Upper lobe of right lung (tissue), 1 donor: ENCODE measurements at regions not wholly inside any gene's neighbourhood (a gene's known extent, or its start where the extent isn't known, plus 50 kb on each side); places are given as distances from the start of the nearest gene placed in this dataset.

Experiments used
- ATAC-seq: fragments of 200-7000 bp; cut with Tn5 transposase; one replicate; pipeline ENCODE4 v1.9.1; 2020; ENCODE audit warnings: mild to moderate bottlenecking, moderate library complexity
- DNase-seq: peaks from one replicate; pipeline ENCODE4 v3.0.0-alpha.2; 2020
- H3K27ac ChIP-seq: fragments of 200-600 bp; one replicate; pipeline ENCODE4 v1.8.0; 2022
- H3K27me3 ChIP-seq: fragments of 200-600 bp; one replicate; pipeline ENCODE4 v1.8.0; 2022; ENCODE audit warnings: mild to moderate bottlenecking
- H3K36me3 ChIP-seq: fragments of 200-600 bp; one replicate; pipeline ENCODE4 v1.8.0; 2022
- H3K4me1 ChIP-seq: fragments of 200-600 bp; one replicate; pipeline ENCODE4 v1.8.0; 2022
- H3K4me3 ChIP-seq: fragments of 200-600 bp; one replicate; pipeline ENCODE4 v1.8.0; 2022; ENCODE audit warnings: mild to moderate bottlenecking
- H3K9me3 ChIP-seq: fragments of 200-600 bp; one replicate; pipeline ENCODE4 v1.8.0; 2022
- CTCF ChIP-seq: fragments of 200-600 bp; IDR thresholded peaks from one replicate; pipeline ENCODE4 v1.8.0; 2022; ENCODE audit warnings: antibody characterized with exemption
- intact Hi-C: fragments of 100-400 bp; cut with DNase I; formaldehyde crosslinking; loops from one replicate; pipeline ENCODE4 v1.11.0; 2022
- donor health status: DM: no; HTN: yes; CAD: no; lungs with severe emphysema.

GRCh38 chr2:121907928-121908327 is 152.5 kb downstream of the TSN start:
- Histone ChIP-seq H3K27me3 (no peaks in the 10 kb centered on the region), H3K4me1 (no peaks in the 10 kb centered on the region), H3K4me3 (no peak overlapping the region), H3K27ac (no peak overlapping the region), H3K36me3 (no peaks in the 10 kb centered on the region), H3K9me3 (no peaks in the 10 kb centered on the region)
- TF ChIP-seq CTCF: no peak
- no peak for DNase-seq
- intact Hi-C loops: no loop called here
- no peak for ATAC-seq

GRCh38 chr2:121910139-121910538 is 154.7 kb downstream of the TSN start:
- no peak for TF ChIP-seq CTCF
- no peaks in the 10 kb centered on the region for H3K4me1 ChIP-seq
- H3K27me3 ChIP-seq: no peaks in the 10 kb centered on the region
- DNase-seq (no peak), ATAC-seq (no peak)
- no peaks in the 10 kb centered on the region for H3K9me3 ChIP-seq
- no peak overlapping the region for H3K4me3 ChIP-seq
- intact Hi-C loops: no loop called here
- H3K27ac ChIP-seq: no peak overlapping the region
- no peaks in the 10 kb centered on the region for H3K36me3 ChIP-seq

- Histone ChIP-seq H3K36me3 (no peaks in the 10 kb centered on the region), H3K9me3 (no peaks in the 10 kb centered on the region), H3K4me1 (no peaks in the 10 kb centered on the region), H3K4me3 (no peak overlapping the region), H3K27ac (no peak overlapping the region), H3K27me3 (no peaks in the 10 kb centered on the region)
- ATAC-seq (no peak), DNase-seq (no peak)
- TF ChIP-seq CTCF: no peak
- intact Hi-C loops: no loop called here
Measured at GRCh38 chr2:121911036-121911435, 155.6 kb downstream of the TSN start.

GRCh38 chr2:121917143-121917542 is 161.7 kb downstream of the TSN start:
- H3K36me3 ChIP-seq: no peaks in the 10 kb centered on the region
- H3K9me3 ChIP-seq: no peaks in the 10 kb centered on the region
- no peak overlapping the region for H3K4me3 ChIP-seq
- no peaks in the 10 kb centered on the region for H3K4me1 ChIP-seq
- ATAC-seq: no peak
- intact Hi-C loops: no loop called here
- H3K27me3 ChIP-seq: no peaks in the 10 kb centered on the region
- DNase-seq: no peak
- TF ChIP-seq CTCF: no peak
- H3K27ac ChIP-seq: no peak overlapping the region

GRCh38 chr2:121918231-121918630 is 162.8 kb downstream of the TSN start:
- Histone ChIP-seq H3K36me3 (no peaks in the 10 kb centered on the region), H3K27ac (no peak overlapping the region), H3K9me3 (no peaks in the 10 kb centered on the region), H3K27me3 (no peaks in the 10 kb centered on the region), H3K4me1 (no peaks in the 10 kb centered on the region), H3K4me3 (no peak overlapping the region)
- TF ChIP-seq CTCF: no peak
- intact Hi-C loops: no loop called here
- no peak for ATAC-seq
- DNase-seq: no peak

GRCh38 chr2:121919803-121920202 is 164.4 kb downstream of the TSN start:
- Histone ChIP-seq H3K4me1 (no peaks in the 10 kb centered on the region), H3K9me3 (no peaks in the 10 kb centered on the region), H3K36me3 (no peaks in the 10 kb centered on the region), H3K27me3 (no peaks in the 10 kb centered on the region), H3K27ac (no peak overlapping the region), H3K4me3 (no peak overlapping the region)
- intact Hi-C loops: no loop called here
- DNase-seq (no peak), ATAC-seq (peak; percentile 23)
- no peak for TF ChIP-seq CTCF
